H1 (cell line): ENCODE measurements at regions not wholly inside any gene's neighbourhood (a gene's known extent, or its start where the extent isn't known, plus 50 kb on each side); places are given as distances from the start of the nearest gene placed in this dataset.

Source experiments
- CTCF ChIA-PET: fragments of 300-600 bp; sonication (Branson Sonifier 250); formaldehyde crosslinking; loops from one replicate; lab custom pipeline; 2021; ENCODE audit not compliant: partially characterized antibody; lab: Charles Lee
- POLR2A ChIA-PET: fragments of 300-600 bp; sonication (Branson Sonifier 250); formaldehyde crosslinking; loops from one replicate; lab custom pipeline; 2021; ENCODE audit warnings: inconsistent platforms; ENCODE audit not compliant: partially characterized antibody; lab: Charles Lee
- DNase-seq, 2 experiments: peaks; one replicate each; pipeline versions ENCODE4 v3.0.0 to v3.0.0-alpha.2; 2010 to 2022; ENCODE audit warnings: low spot score in 2 of 2, low read depth in 1 of 2, mixed read lengths in 1 of 2
- FAIRE-seq: peaks from 2 replicates; lab custom pipeline; 2011; peaks lifted over from hg19 to GRCh38; lab: Jason Lieb, UNC
- H2AFZ ChIP-seq: 2 replicates; pipeline ENCODE4 v1.8.1; 2012; ENCODE audit warnings: low read length, inconsistent platforms
- H2AK5ac ChIP-seq: 2 replicates; pipeline ENCODE4 v1.6.1; 2013; ENCODE audit warnings: low read depth, low read length
- H2BK120ac ChIP-seq: replicated peaks from 2 replicates; pipeline ENCODE3; 2013; ENCODE audit warnings: low read depth, low read length, inconsistent platforms
- H2BK12ac ChIP-seq: 2 replicates; pipeline ENCODE4 v1.6.1; 2013; ENCODE audit warnings: low read depth, low read length
- H2BK15ac ChIP-seq: 2 replicates; pipeline ENCODE4 v1.6.1; 2013; ENCODE audit warnings: low read length
- H2BK20ac ChIP-seq: 2 replicates; pipeline ENCODE4 v1.6.1; 2013; ENCODE audit warnings: low read length
- H2BK5ac ChIP-seq: 2 replicates; pipeline ENCODE4 v1.6.1; 2013; ENCODE audit warnings: low read depth, low read length
- H3K14ac ChIP-seq: 2 replicates; pipeline ENCODE4 v1.6.1; 2013; ENCODE audit warnings: inconsistent platforms; ENCODE audit not compliant: insufficient read length
- H3K18ac ChIP-seq: 2 replicates; pipeline ENCODE4 v1.6.1; 2013; ENCODE audit warnings: low read length; ENCODE audit errors: extremely low read depth
- H3K23ac ChIP-seq: 2 replicates; pipeline ENCODE4 v1.6.1; 2013; ENCODE audit warnings: inconsistent platforms; ENCODE audit not compliant: insufficient read length
- H3K23me2 ChIP-seq: 2 replicates; pipeline ENCODE4 v1.6.1; 2013; ENCODE audit warnings: low read depth, low read length
- H3K27ac ChIP-seq: 2 replicates; pipeline ENCODE4 v1.6.1; 2011; ENCODE audit warnings: low read depth, low read length, inconsistent platforms
- H3K27me3 ChIP-seq, 4 experiments: replicated peaks in 1 of 4; 1 replicate in 1 of 4; 2 replicates in 3 of 4; pipeline versions ENCODE4 v1.6.1 to v1.8.1; 2011 to 2013; ENCODE audit warnings: low read length in 3 of 4, mild to moderate bottlenecking in 3 of 4, inconsistent platforms in 2 of 4, mixed read lengths in 2 of 4, moderate library complexity in 1 of 4; ENCODE audit not compliant: control insufficient read depth in 3 of 4, insufficient read depth in 3 of 4; ENCODE audit errors: extremely low read depth in 1 of 4
- H3K36me3 ChIP-seq, 4 experiments: 2 replicates each; pipeline versions ENCODE4 v1.6.1 to v1.8.1; 2011 to 2013; ENCODE audit warnings: mild to moderate bottlenecking in 4 of 4, low read length in 3 of 4, moderate library complexity in 2 of 4, control low read depth in 1 of 4, inconsistent platforms in 1 of 4; ENCODE audit not compliant: insufficient read depth in 4 of 4, control insufficient read depth in 2 of 4
- H3K4ac ChIP-seq: replicated peaks from 2 replicates; pipeline ENCODE3; 2013; ENCODE audit warnings: low read length, low read depth, mixed read lengths, inconsistent platforms; ENCODE audit not compliant: insufficient read length
- H3K4me1 ChIP-seq, 4 experiments: replicated peaks in 1 of 4; 1 replicate in 1 of 4; 2 replicates in 3 of 4; pipeline versions ENCODE4 v1.6.1 to v1.8.1; 2011 to 2013; ENCODE audit warnings: low read length in 3 of 4, inconsistent platforms in 2 of 4, mixed read lengths in 1 of 4; ENCODE audit not compliant: insufficient read depth in 4 of 4, control insufficient read depth in 3 of 4
- H3K4me2 ChIP-seq, 2 experiments: 2 replicates each; pipeline versions ENCODE4 v1.6.1 to v1.8.1; 2011 to 2013; ENCODE audit warnings: low read depth in 2 of 2, low read length in 2 of 2, control low read depth in 1 of 2, inconsistent platforms in 1 of 2, mild to moderate bottlenecking in 1 of 2; ENCODE audit not compliant: insufficient read depth in 1 of 2
- H3K4me3 ChIP-seq, 4 experiments: fragments of 200-600, 300-600 bp in 1 of 4; sonication (generic), shearing (Covaris generic), sonication (Bioruptor Twin) in 1 of 4; 2 replicates each; pipeline versions ENCODE4 v1.5.1 to v1.8.1; 2011 to 2016; ENCODE audit warnings: low read length in 4 of 4, low read depth in 3 of 4, control low read depth in 2 of 4, inconsistent platforms in 2 of 4, mild to moderate bottlenecking in 2 of 4, mixed read lengths in 1 of 4, moderate library complexity in 1 of 4; ENCODE audit not compliant: insufficient read depth in 2 of 4; ENCODE audit errors: extremely low read depth in 1 of 4
- H3K56ac ChIP-seq: replicated peaks from 2 replicates; pipeline ENCODE3; 2013; ENCODE audit warnings: low read depth, mild to moderate bottlenecking, mixed read lengths, low read length, inconsistent platforms; ENCODE audit not compliant: insufficient read length
- H3K79me1 ChIP-seq: 2 replicates; pipeline ENCODE4 v1.6.1; 2013; ENCODE audit warnings: low read depth, low read length, control low read depth
- H3K79me2 ChIP-seq, 2 experiments: 2 replicates each; pipeline versions ENCODE4 v1.6.1 to v1.8.1; 2012 to 2013; ENCODE audit warnings: low read length in 2 of 2, mild to moderate bottlenecking in 2 of 2, inconsistent platforms in 1 of 2; ENCODE audit not compliant: insufficient read depth in 2 of 2, control insufficient read depth in 1 of 2
- H3K9ac ChIP-seq, 4 experiments: replicated peaks in 1 of 4; 1 replicate in 1 of 4; 2 replicates in 3 of 4; pipeline versions ENCODE4 v1.6.1 to v1.8.1; 2011 to 2013; ENCODE audit warnings: low read depth in 3 of 4, low read length in 3 of 4, control low read depth in 2 of 4, mild to moderate bottlenecking in 2 of 4, moderate library complexity in 2 of 4, inconsistent platforms in 1 of 4; ENCODE audit errors: extremely low read depth in 1 of 4
- H3K9me3 ChIP-seq, 2 experiments: 2 replicates each; pipeline versions ENCODE4 v1.6.1 to v1.8.1; 2012 to 2013; ENCODE audit warnings: mild to moderate bottlenecking in 2 of 2, moderate library complexity in 2 of 2, control low read depth in 1 of 2, inconsistent platforms in 1 of 2, low read depth in 1 of 2, low read length in 1 of 2, mixed read lengths in 1 of 2; ENCODE audit not compliant: insufficient read depth in 2 of 2
- H4K20me1 ChIP-seq, 2 experiments: replicated peaks in 1 of 2; 2 replicates each; pipeline versions ENCODE3 to v1.8.1; 2011 to 2013; ENCODE audit warnings: inconsistent platforms in 2 of 2, low read length in 2 of 2, mild to moderate bottlenecking in 1 of 2; ENCODE audit not compliant: insufficient read depth in 2 of 2, control insufficient read depth in 1 of 2
- H4K5ac ChIP-seq: 2 replicates; pipeline ENCODE4 v1.6.1; 2013; ENCODE audit warnings: low read length, low read depth, mixed read lengths, inconsistent platforms; ENCODE audit not compliant: insufficient read length
- H4K8ac ChIP-seq: 2 replicates; pipeline ENCODE4 v1.8.0; 2013; ENCODE audit warnings: mild to moderate bottlenecking, moderate library complexity, low read length, inconsistent platforms; ENCODE audit not compliant: insufficient read depth; ENCODE audit errors: extremely low read depth
- H4K91ac ChIP-seq: replicated peaks from 2 replicates; pipeline ENCODE3; 2013; ENCODE audit warnings: low read length, mixed read lengths, inconsistent platforms; ENCODE audit not compliant: insufficient read length
- JUND ChIP-seq: IDR thresholded peaks from 2 replicates; pipeline ENCODE4 v1.6.1; 2011; ENCODE audit warnings: mild to moderate bottlenecking, improper control_type of control experiment, low read length
- KDM4A ChIP-seq: IDR thresholded peaks from one replicate; pipeline ENCODE4 v1.7.1; 2012; ENCODE audit warnings: low read depth, mild to moderate bottlenecking, moderate library complexity, low read length, inconsistent platforms; ENCODE audit not compliant: severe bottlenecking
- KDM5A ChIP-seq: fragments of 200-600 bp; IDR thresholded peaks from 2 replicates; pipeline ENCODE4 v1.7.1; 2012; ENCODE audit warnings: mild to moderate bottlenecking, low read length, inconsistent platforms, mixed read lengths
- POU5F1 ChIP-seq: IDR thresholded peaks from 2 replicates; pipeline ENCODE4 v1.6.1; 2011; ENCODE audit warnings: low read depth, mild to moderate bottlenecking, low read length, moderate library complexity
- RAD21 ChIP-seq, 2 experiments: IDR thresholded peaks in 1 of 2; conservative IDR thresholded peaks in 1 of 2; 2 replicates each; pipeline ENCODE4 v1.6.1; 2011; ENCODE audit warnings: low read depth in 2 of 2, low read length in 2 of 2, improper control_type of control experiment in 1 of 2, inconsistent platforms in 1 of 2, mild to moderate bottlenecking in 1 of 2, moderate library complexity in 1 of 2
- SUZ12 ChIP-seq: fragments of 200-600 bp; sonication (generic); IDR thresholded peaks from 2 replicates; pipeline ENCODE4 v1.6.1; 2012; ENCODE audit warnings: mild to moderate bottlenecking, inconsistent platforms, low read length, moderate library complexity, mixed read lengths
- WGBS, 2 experiments: shearing (Covaris generic) in 1 of 2; methylation state at CpG; one replicate each; pipeline versions ENCODE4 v1.1.6 to v1.1.7; 2013 to 2015; ENCODE audit warnings: low lambda C conversion rate in 2 of 2, mixed read lengths in 2 of 2, inconsistent platforms in 1 of 2, low coverage in 1 of 2, missing lambda C conversion rate in 1 of 2; ENCODE audit not compliant: insufficient replicate concordance in 2 of 2, insufficient coverage in 1 of 2, insufficient read length in 1 of 2; ENCODE audit errors: extremely low coverage in 1 of 2, missing lambda C conversion rate in 1 of 2; 5-methylcytosine and 5-hydroxymethylcytosine counted together

- Histone ChIP-seq H3K18ac (no peak overlapping the region), H3K9ac (no peak overlapping the region), H4K8ac (no peak overlapping the region), H3K9me3 (no peaks in the 10 kb centered on the region), H3K4me2 (no peak overlapping the region), H2BK5ac (no peak overlapping the region), H2BK20ac (no peak overlapping the region), H2BK12ac (no peak overlapping the region), H2AK5ac (no peak overlapping the region), H3K79me1 (no peaks in the 10 kb centered on the region), H2AFZ (no peak overlapping the region), H2BK15ac (no peak overlapping the region), H2BK120ac (no peak overlapping the region), H3K23ac (no peak overlapping the region), H3K27me3 (no peaks in the 10 kb centered on the region), H3K4me1 (no peaks in the 10 kb centered on the region), H3K23me2 (no peaks in the 10 kb centered on the region), H3K4ac (no peak overlapping the region), H3K4me3 (no peak overlapping the region), H4K20me1 (no peaks in the 10 kb centered on the region), H3K79me2 (no peaks in the 10 kb centered on the region), H3K36me3 (no peaks in the 10 kb centered on the region), H3K14ac (no peak overlapping the region), H3K56ac (no peak overlapping the region), H4K5ac (no peak overlapping the region), H4K91ac (no peak overlapping the region), H3K27ac (no peak overlapping the region)
- no peak for DNase-seq
- FAIRE-seq = no peak
- WGBS, 2 experiments = 100% methylated on average over 1 of the region's 1 CpG; no CpG with 5 or more reads in 1 of the 2 experiments
- POLR2A ChIA-PET = no interaction called here
- CTCF ChIA-PET = no interaction called here
- TF ChIP-seq JUND (no peak), KDM5A (no peak), SUZ12 (no peak), KDM4A (no peak), POU5F1 (no peak), RAD21 (IDR thresholded peaks at IDR 0.05 in 1 of 2, conservative IDR thresholded peaks at IDR 0.05 in 1 of 2; ENCODE audit: low read depth in 2 of 2, low read length in 2 of 2) (no peak)
These were observed 1446.2 kb downstream of the LRFN5 start for GRCh38 chr14:43052897-43053296.
